OCI-LY1 (cell line): ENCODE measurements at regions not wholly inside any gene's neighbourhood (a gene's known extent, or its start where the extent isn't known, plus 50 kb on each side); places are given as distances from the start of the nearest gene placed in this dataset.

Experiments used
- H2AFZ ChIP-seq: fragments of 200-600 bp; sonication (generic), shearing (Covaris generic); 2 replicates; pipeline ENCODE4 v1.6.0; 2014; ENCODE audit warnings: antibody characterized with exemption, mild to moderate bottlenecking, low read length
- H3F3A ChIP-seq: fragments of 200-600 bp; sonication (generic), shearing (Covaris generic); 2 replicates; pipeline ENCODE4 v1.6.0; 2014; ENCODE audit warnings: mild to moderate bottlenecking, antibody characterized with exemption, low read length, moderate library complexity; ENCODE audit not compliant: insufficient read depth
- H3K27ac ChIP-seq: fragments of 200-600 bp; sonication (generic); 2 replicates; pipeline ENCODE4 v1.5.1; 2014; ENCODE audit warnings: low read length, mixed run types, mild to moderate bottlenecking, low read depth; ENCODE audit not compliant: poor library complexity, severe bottlenecking
- H3K27me3 ChIP-seq: fragments of 200-600 bp; sonication (generic); 2 replicates; pipeline ENCODE4 v1.6.0; 2014; ENCODE audit warnings: antibody characterized with exemption, mild to moderate bottlenecking, low read length, moderate library complexity; ENCODE audit not compliant: insufficient read depth
- H3K36me3 ChIP-seq: fragments of 200-600 bp; sonication (generic); 2 replicates; pipeline ENCODE4 v1.6.1; 2014; ENCODE audit warnings: mild to moderate bottlenecking, antibody characterized with exemption, low read length, moderate library complexity, mixed read lengths; ENCODE audit not compliant: insufficient read depth
- H3K4me1 ChIP-seq: fragments of 200-600 bp; sonication (generic); 2 replicates; pipeline ENCODE4 v1.5.1; 2014; ENCODE audit warnings: mild to moderate bottlenecking, low read length, moderate library complexity; ENCODE audit not compliant: insufficient read depth, severe bottlenecking
- H3K4me2 ChIP-seq: fragments of 200-600 bp; sonication (generic), shearing (Covaris generic); 2 replicates; pipeline ENCODE4 v1.6.1; 2014; ENCODE audit warnings: low read length
- H3K4me3 ChIP-seq: fragments of 200-600 bp; sonication (generic); 2 replicates; pipeline ENCODE4 v1.5.1; 2014; ENCODE audit warnings: low read length, low read depth, mild to moderate bottlenecking, mixed read lengths; ENCODE audit not compliant: poor library complexity, severe bottlenecking
- H3K79me2 ChIP-seq: fragments of 200-600 bp; shearing (Covaris generic); 2 replicates; pipeline ENCODE4 v1.6.1; 2016; ENCODE audit warnings: mixed run types, low read length, mixed read lengths; ENCODE audit not compliant: insufficient read depth
- H3K9ac ChIP-seq: fragments of 200-600 bp; sonication (generic), shearing (Covaris generic); 2 replicates; pipeline ENCODE4 v1.6.1; 2014; ENCODE audit warnings: mild to moderate bottlenecking, low read length, mixed read lengths
- H3K9me2 ChIP-seq: fragments of 200-600 bp; sonication (generic), shearing (Covaris generic); 2 replicates; pipeline ENCODE4 v1.6.1; 2014; ENCODE audit warnings: low read depth, mild to moderate bottlenecking, low read length, mixed read lengths
- H3K9me3 ChIP-seq: fragments of 200-600 bp; shearing (Covaris generic); 2 replicates; pipeline ENCODE4 v1.6.1; 2014; ENCODE audit warnings: low read length, mixed read lengths
- H4K20me1 ChIP-seq: fragments of 200-600 bp; sonication (generic), shearing (Covaris generic); 2 replicates; pipeline ENCODE4 v1.6.0; 2016; ENCODE audit warnings: mild to moderate bottlenecking, low read length; ENCODE audit not compliant: insufficient read depth
- EZH2 ChIP-seq: fragments of 200-600 bp; sonication (generic), shearing (Covaris generic); IDR thresholded peaks from 2 replicates; pipeline ENCODE4 v1.8.0; 2017; ENCODE audit warnings: borderline replicate concordance, mixed run types, mild to moderate bottlenecking, antibody characterized with exemption, low read length, moderate library complexity, mixed read lengths
- TF ChIP-seq, protein P1 (sequence below): fragments of 200-600 bp; sonication (generic), shearing (Covaris generic); IDR thresholded peaks from 2 replicates; pipeline ENCODE4 v1.5.1; 2017; ENCODE audit warnings: mild to moderate bottlenecking, antibody characterized with exemption, low read length, moderate library complexity, mixed read lengths

DNA sequence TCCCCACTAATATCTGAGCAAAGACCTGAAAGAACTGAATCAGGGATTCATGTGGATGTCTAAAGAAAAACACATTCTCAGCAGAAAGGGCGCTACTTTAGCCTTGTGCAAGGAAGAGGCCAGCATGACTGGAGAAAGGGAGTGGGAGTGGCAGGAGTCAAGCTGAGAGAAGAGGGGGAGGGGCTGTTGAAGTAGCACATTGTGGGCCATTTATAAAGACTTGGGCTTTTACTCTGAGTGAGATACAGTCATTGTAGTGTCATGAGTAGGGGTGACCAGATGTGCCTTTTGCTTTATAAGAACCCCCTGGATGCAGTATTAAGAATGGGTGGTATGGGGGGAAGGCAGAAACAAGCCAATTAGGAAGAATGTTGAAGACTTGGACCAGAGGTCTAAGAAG, 452.8 kb downstream of the ENC1 start:
- no peaks in the 10 kb centered on the region for H3F3A ChIP-seq

DNA sequence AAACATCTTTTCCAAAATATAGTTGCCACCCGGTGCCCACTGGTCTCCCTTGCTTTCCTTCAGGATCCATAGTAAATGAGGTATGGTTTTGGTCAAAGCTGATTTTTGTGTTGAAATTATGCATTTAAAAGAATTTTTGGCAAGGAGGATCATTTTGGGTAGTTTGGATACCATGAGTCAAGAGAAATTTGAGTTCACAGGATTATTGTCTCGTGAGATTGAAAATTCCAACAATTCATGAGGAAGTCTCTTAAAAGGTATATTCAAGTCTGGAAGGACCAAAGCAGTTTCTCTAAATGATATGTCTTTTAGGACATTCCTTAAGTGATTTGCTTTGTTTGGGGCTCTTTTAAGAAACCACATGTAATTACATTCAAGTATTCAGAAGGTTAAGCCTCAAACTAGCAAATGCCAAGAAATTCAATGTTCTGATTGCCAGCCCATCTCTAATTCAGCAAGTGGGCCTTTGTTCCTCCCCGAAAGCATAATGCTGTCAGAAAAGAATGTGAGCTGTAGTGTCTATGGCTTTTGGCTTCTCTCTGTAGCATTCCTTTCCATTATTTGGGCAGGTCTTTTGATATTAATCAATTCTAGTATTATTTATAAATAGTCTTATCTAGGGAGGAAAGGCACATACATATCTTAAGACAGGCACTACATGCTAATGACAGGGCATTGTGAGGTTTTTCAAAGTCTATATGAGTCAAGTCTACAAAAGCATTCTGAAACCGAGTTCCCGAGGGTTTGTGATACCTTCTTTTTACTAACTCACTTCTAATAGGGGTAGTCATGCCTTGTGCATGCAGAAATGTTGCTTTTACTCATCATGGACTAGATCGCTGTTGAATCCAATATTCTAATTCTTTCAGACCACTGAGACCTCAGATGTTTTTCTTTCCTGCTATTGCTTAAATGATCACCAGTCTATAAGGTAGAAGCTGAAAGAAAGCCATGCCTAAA, 453.9 kb downstream of the ENC1 start:
- Histone ChIP-seq H3K9me2 (no peaks in the 10 kb centered on the region), H3K27ac (no peak overlapping the region), H3K36me3 (no peaks in the 10 kb centered on the region), H2AFZ (no peak overlapping the region), H3K9ac (no peak overlapping the region), H3K4me3 (no peak overlapping the region), H3K79me2 (no peaks in the 10 kb centered on the region), H3K4me2 (no peak overlapping the region), H3K9me3 (no peaks in the 10 kb centered on the region), H3K4me1 (no peaks in the 10 kb centered on the region), H3F3A (no peaks in the 10 kb centered on the region), H4K20me1 (no peaks in the 10 kb centered on the region), H3K27me3 (no peaks in the 10 kb centered on the region)
- TF ChIP-seq, protein P1, sequence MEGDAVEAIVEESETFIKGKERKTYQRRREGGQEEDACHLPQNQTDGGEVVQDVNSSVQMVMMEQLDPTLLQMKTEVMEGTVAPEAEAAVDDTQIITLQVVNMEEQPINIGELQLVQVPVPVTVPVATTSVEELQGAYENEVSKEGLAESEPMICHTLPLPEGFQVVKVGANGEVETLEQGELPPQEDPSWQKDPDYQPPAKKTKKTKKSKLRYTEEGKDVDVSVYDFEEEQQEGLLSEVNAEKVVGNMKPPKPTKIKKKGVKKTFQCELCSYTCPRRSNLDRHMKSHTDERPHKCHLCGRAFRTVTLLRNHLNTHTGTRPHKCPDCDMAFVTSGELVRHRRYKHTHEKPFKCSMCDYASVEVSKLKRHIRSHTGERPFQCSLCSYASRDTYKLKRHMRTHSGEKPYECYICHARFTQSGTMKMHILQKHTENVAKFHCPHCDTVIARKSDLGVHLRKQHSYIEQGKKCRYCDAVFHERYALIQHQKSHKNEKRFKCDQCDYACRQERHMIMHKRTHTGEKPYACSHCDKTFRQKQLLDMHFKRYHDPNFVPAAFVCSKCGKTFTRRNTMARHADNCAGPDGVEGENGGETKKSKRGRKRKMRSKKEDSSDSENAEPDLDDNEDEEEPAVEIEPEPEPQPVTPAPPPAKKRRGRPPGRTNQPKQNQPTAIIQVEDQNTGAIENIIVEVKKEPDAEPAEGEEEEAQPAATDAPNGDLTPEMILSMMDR: no peak
- no peak for TF ChIP-seq EZH2

More for the DNA sequence above, 452.8 kb downstream of the ENC1 start:
- Histone ChIP-seq H3K4me3 (no peak overlapping the region), H3K27ac (no peak overlapping the region), H3K36me3 (no peaks in the 10 kb centered on the region), H2AFZ (no peak overlapping the region), H3K4me1 (no peaks in the 10 kb centered on the region), H3K79me2 (no peaks in the 10 kb centered on the region), H4K20me1 (no peaks in the 10 kb centered on the region), H3K27me3 (no peaks in the 10 kb centered on the region), H3K9me3 (no peaks in the 10 kb centered on the region), H3K4me2 (no peak overlapping the region), H3K9me2 (no peaks in the 10 kb centered on the region), H3K9ac (no peak overlapping the region)
- TF ChIP-seq, protein P1: no peak
- TF ChIP-seq EZH2: no peak

DNA sequence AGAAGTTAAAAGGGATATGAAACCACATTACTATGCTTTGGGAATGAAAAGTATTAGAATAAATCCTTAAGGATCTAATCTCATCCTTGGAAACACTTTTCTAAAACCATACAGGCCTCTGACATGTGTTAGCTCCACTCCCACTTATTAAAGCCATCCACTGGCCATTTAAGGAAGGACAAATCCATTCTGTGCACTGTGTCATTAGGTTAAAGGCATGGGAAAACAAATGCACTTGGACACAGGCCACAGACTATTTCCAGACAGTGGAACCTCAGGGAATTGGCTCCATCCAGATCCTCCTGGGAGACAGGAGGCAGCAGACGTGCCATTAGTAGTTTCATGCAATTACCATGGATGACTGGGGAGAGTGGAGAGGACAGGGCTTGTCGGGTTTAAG, 454.9 kb downstream of the ENC1 start:
- Histone ChIP-seq H3K27ac (no peak overlapping the region), H3K36me3 (no peaks in the 10 kb centered on the region), H3K4me3 (no peak overlapping the region), H3K9ac (no peak overlapping the region), H2AFZ (no peak overlapping the region), H4K20me1 (no peaks in the 10 kb centered on the region), H3F3A (no peaks in the 10 kb centered on the region), H3K4me1 (no peaks in the 10 kb centered on the region), H3K79me2 (no peaks in the 10 kb centered on the region), H3K9me2 (no peaks in the 10 kb centered on the region), H3K4me2 (no peak overlapping the region), H3K27me3 (no peaks in the 10 kb centered on the region), H3K9me3 (no peaks in the 10 kb centered on the region)
- TF ChIP-seq, protein P1: no peak
- TF ChIP-seq EZH2: no peak
